Ovary (tissue), 3 donors: ENCODE measurements at regions not wholly inside any gene's neighbourhood (a gene's known extent, or its start where the extent isn't known, plus 50 kb on each side); places are given as distances from the start of the nearest gene placed in this dataset.
"Not testable (repeated sequence)": the region's sequence is repeated elsewhere in the genome, so short reads cannot be mapped to it uniquely, and the experiment has no call there.

ENCODE experiments used
- CTCF ChIP-seq, 3 donors: fragments of 450-650 bp in 2 of 3; fragments of 200-600 bp in 1 of 3; IDR thresholded peaks; one replicate each; pipeline versions ENCODE4 v1.5.1 to v1.8.0; 2016 to 2022; ENCODE audit warnings: antibody characterized with exemption in 3 of 3, mild to moderate bottlenecking in 1 of 3
- EP300 ChIP-seq: sonication (generic); formaldehyde crosslinking; IDR thresholded peaks from one replicate; pipeline ENCODE4 v1.6.1; 2017; ENCODE audit warnings: antibody characterized with exemption
- POLR2A ChIP-seq: fragments of 450-650 bp; IDR thresholded peaks from one replicate; pipeline ENCODE4 v1.6.1; 2017; ENCODE audit warnings: antibody characterized with exemption, mild to moderate bottlenecking, moderate library complexity
- donor health status: DM: no; HTN: no; CAD: no.

- TF ChIP-seq CTCF (IDR thresholded peaks at IDR 0.05); POLR2A; EP300: not testable (repeated sequence)
Observed at GRCh38 chr20:4462801-4463200, 213.7 kb upstream of the ADRA1D start.
